WTC11 (cell line): ENCODE measurements at regions not wholly inside any gene's neighbourhood (a gene's known extent, or its start where the extent isn't known, plus 50 kb on each side); places are given as distances from the start of the nearest gene placed in this dataset.

Experiments used
- ATAC-seq: fragments of 200-7000 bp; cut with Tn5 transposase; 2 replicates; pipeline ENCODE4 v1.10.0; 2021; ENCODE audit warnings: mild to moderate bottlenecking, moderate library complexity
- CTCF ChIA-PET: fragments of 300-600 bp; sonication (Branson Sonifier 250); formaldehyde crosslinking; loops from one replicate; lab custom pipeline; 2021; ENCODE audit warnings: antibody characterized with exemption; lab: Charles Lee
- POLR2A ChIA-PET: fragments of 350-600 bp; sonication (Branson Sonifier 250); formaldehyde crosslinking; loops from one replicate; lab custom pipeline; 2021; ENCODE audit warnings: antibody characterized with exemption; lab: Charles Lee
- DNase-seq: peaks from one replicate; pipeline ENCODE4 v3.0.0; 2021; ENCODE audit warnings: low spot score
- H3K27ac Mint-ChIP-seq: 2 replicates; pipeline ENCODE4 v1.8.0; 2021; ENCODE audit warnings: mixed read lengths
- H3K27me3 Mint-ChIP-seq: 2 replicates; pipeline ENCODE4 v1.8.0; 2021; ENCODE audit warnings: low read depth, mild to moderate bottlenecking, moderate library complexity, mixed read lengths
- H3K36me3 Mint-ChIP-seq: 2 replicates; pipeline ENCODE4 v1.8.0; 2021; ENCODE audit warnings: mixed read lengths
- H3K4me1 Mint-ChIP-seq: 2 replicates; pipeline ENCODE4 v1.8.0; 2022; ENCODE audit warnings: mixed read lengths
- H3K4me3 Mint-ChIP-seq: 2 replicates; pipeline ENCODE4 v1.8.0; 2021; ENCODE audit warnings: mild to moderate bottlenecking, moderate library complexity, mixed read lengths
- H3K9me3 Mint-ChIP-seq: 2 replicates; pipeline ENCODE4 v1.8.0; 2021; ENCODE audit warnings: mixed read lengths
- ARID4B ChIP-seq: sonication (generic); formaldehyde crosslinking; IDR thresholded peaks from 2 replicates; pipeline ENCODE4 v1.8.0; 2023; ENCODE audit warnings: missing genetic modification reagents, mild to moderate bottlenecking, borderline replicate concordance
- ATF1 ChIP-seq: sonication (generic); formaldehyde crosslinking; IDR thresholded peaks from 2 replicates; pipeline ENCODE4 v1.8.1; 2023; ENCODE audit warnings: mild to moderate bottlenecking, moderate library complexity, missing genetic modification reagents
- ATF2 ChIP-seq: sonication (generic); formaldehyde crosslinking; IDR thresholded peaks from 2 replicates; pipeline ENCODE4 v1.8.1; 2022; ENCODE audit warnings: low read depth, missing genetic modification reagents, borderline replicate concordance
- CTCF ChIP-seq: fragments of 200-600 bp; IDR thresholded peaks from 2 replicates; pipeline ENCODE4 v1.8.0; 2022; ENCODE audit warnings: antibody characterized with exemption
- GRHL2 ChIP-seq: fragments of 250-450 bp; sonication (Bioruptor Pico); IDR thresholded peaks from 2 replicates; pipeline ENCODE4 v1.8.0; 2022; ENCODE audit warnings: mild to moderate bottlenecking, moderate library complexity; ENCODE audit not compliant: insufficient replicate concordance, severe bottlenecking
- HMGA2 ChIP-seq: fragments of 250-450 bp; sonication (Bioruptor Pico); IDR thresholded peaks from 2 replicates; pipeline ENCODE4 v1.4.0; 2021; ENCODE audit warnings: mild to moderate bottlenecking, moderate library complexity
- JAZF1 ChIP-seq: fragments of 250-450 bp; sonication (Bioruptor Pico); IDR thresholded peaks from 2 replicates; pipeline ENCODE4 v1.9.0; 2021; ENCODE audit warnings: moderate library complexity, mild to moderate bottlenecking, inconsistent platforms
- KAT7 ChIP-seq: sonication (generic); formaldehyde crosslinking; IDR thresholded peaks from 2 replicates; pipeline ENCODE4 v1.8.1; 2023; ENCODE audit warnings: missing genetic modification reagents, mild to moderate bottlenecking, borderline replicate concordance
- NFYB ChIP-seq: sonication (generic); formaldehyde crosslinking; conservative IDR thresholded peaks from 2 replicates; pipeline ENCODE4 v1.8.0; 2022; ENCODE audit warnings: low read depth, missing genetic modification reagents
- SOX15 ChIP-seq: fragments of 250-450 bp; sonication (Bioruptor Pico); IDR thresholded peaks from 2 replicates; pipeline ENCODE4 v1.9.0; 2021; ENCODE audit warnings: mild to moderate bottlenecking
- ZNF219 ChIP-seq: sonication (generic); formaldehyde crosslinking; IDR thresholded peaks from 2 replicates; pipeline ENCODE4 v1.8.0; 2023; ENCODE audit warnings: missing genetic modification reagents, mild to moderate bottlenecking, borderline replicate concordance
- ZNF671 ChIP-seq: fragments of 250-450 bp; sonication (Bioruptor Pico); IDR thresholded peaks from 2 replicates; pipeline ENCODE4 v1.8.0; 2021; ENCODE audit warnings: mild to moderate bottlenecking
- TF ChIP-seq, protein P1 (sequence below): sonication (generic); formaldehyde crosslinking; IDR thresholded peaks from 2 replicates; pipeline ENCODE4 v1.8.0; 2022; ENCODE audit warnings: mild to moderate bottlenecking, missing genetic modification reagents

DNA sequence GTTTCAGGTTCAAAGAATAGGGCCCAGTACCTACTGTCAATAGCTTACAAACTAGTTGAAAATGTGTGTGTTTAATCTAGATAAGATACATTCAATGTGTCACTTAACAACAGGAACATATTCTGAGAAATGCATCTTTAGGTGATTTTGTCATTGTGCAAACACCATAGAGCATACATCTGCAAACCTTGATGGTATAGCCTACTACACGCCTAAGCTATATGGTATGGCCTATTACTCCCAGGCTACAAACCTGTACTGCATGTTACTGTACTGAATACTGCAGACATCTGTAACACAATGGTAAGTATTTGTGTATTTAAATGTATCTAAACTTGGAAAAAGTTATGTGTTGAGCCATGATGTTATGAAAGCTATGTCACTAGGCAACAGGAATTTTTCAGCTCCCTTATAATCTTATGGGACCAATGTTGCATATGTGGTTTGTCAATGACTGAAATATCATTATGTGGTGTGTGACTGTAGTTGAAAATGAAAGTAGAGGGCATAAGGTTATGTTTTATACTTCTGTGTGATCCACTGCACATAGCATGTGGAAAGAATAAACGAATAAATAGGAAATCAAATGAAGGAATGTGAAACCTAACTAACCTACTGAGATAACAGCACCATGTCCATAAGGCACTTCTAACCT lies 129.0 kb upstream of the CAMK1G start:
- CTCF ChIA-PET = interaction anchor here (0.6 to 1.4 kb wide), 4 partner anchors 22 to 119 kb away, joined by 3 to 4 read pairs (median 4); no protein-coding TSS in a partner anchor
- Mint-ChIP-seq H3K36me3 (peaks cover 68% of the 10 kb centered on the region), H3K9me3 (peaks cover 5% of the 10 kb centered on the region; the same call in 1 of the 2 replicates), H3K4me3 (peak overlapping the region; percentile 33), H3K27me3 (no peaks in the 10 kb centered on the region; the same call in 1 of the 2 replicates), H3K27ac (0 out of 2 replicates have a peak overlapping the region, but pooled peaks have one; percentile 75), H3K4me1 (peaks cover 60% of the 10 kb centered on the region)
- POLR2A ChIA-PET = no interaction called here
- no peak for ATAC-seq
- no peak for DNase-seq
- TF ChIP-seq ATF2 = no peak
- no peak for TF ChIP-seq NFYB (CRISPR knock-in tag)
- TF ChIP-seq HMGA2 (CRISPR knock-in tag) = no peak
- no peak for TF ChIP-seq GRHL2 (CRISPR knock-in tag)
- TF ChIP-seq KAT7 (CRISPR knock-in tag) = no peak
- TF ChIP-seq JAZF1 (CRISPR knock-in tag) = no peak
- TF ChIP-seq CTCF = no peak
- no peak for TF ChIP-seq ATF1 (CRISPR knock-in tag)

- peaks cover 72% of the 10 kb centered on the region for H3K36me3 Mint-ChIP-seq
- peaks cover 57% of the 10 kb centered on the region for H3K4me1 Mint-ChIP-seq
- H3K27me3 Mint-ChIP-seq = no peaks in the 10 kb centered on the region
- ATAC-seq = no peak
- TF ChIP-seq SOX15 (CRISPR knock-in tag) = no peak
- TF ChIP-seq ZNF671 = no peak
- no peak for TF ChIP-seq ARID4B (CRISPR knock-in tag)
- TF ChIP-seq ZNF219 = no peak
- TF ChIP-seq, protein P1, sequence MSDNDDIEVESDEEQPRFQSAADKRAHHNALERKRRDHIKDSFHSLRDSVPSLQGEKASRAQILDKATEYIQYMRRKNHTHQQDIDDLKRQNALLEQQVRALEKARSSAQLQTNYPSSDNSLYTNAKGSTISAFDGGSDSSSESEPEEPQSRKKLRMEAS = no peak
- TF ChIP-seq, all 79 proteins: peak for 0
- POLR2A ChIA-PET = no interaction called here
- Mint-ChIP-seq H3K27ac (no peak overlapping the region; the same call in 1 of the 2 replicates), H3K4me3 (no peak overlapping the region), H3K9me3 (peaks cover 12% of the 10 kb centered on the region)
- DNase-seq = no peak
- CTCF ChIA-PET = interaction anchor here (0.6 to 1.4 kb wide), 4 partner anchors 22 to 120 kb away, joined by 3 to 4 read pairs (median 4); no protein-coding TSS in a partner anchor
Observed at GRCh38 chr1:209455145-209455544, 128.4 kb upstream of the CAMK1G start.
